ENCODE measurements at regions not wholly inside any gene's neighbourhood (a gene's known extent, or its start where the extent isn't known, plus 50 kb on each side); places are given as distances from the start of the nearest gene placed in this dataset.

GRCh38 chr18:22091341-22091740 is 78.0 kb upstream of the GATA6 start:
- H3K27me3 ChIP-seq = no peaks in the 10 kb centered on the region

GRCh38 chr18:22093731-22094357 is 75.5 kb upstream of the GATA6 start:
- DNase-seq = no peak
- Histone ChIP-seq H3K36me3 (no peaks in the 10 kb centered on the region), H3K27me3 (no peaks in the 10 kb centered on the region), H3K4me1 (no peaks in the 10 kb centered on the region), H3K9me3 (no peaks in the 10 kb centered on the region), H3K4me3 (ENCODE audit: low read depth, low read length) (no peak overlapping the region)
- TF ChIP-seq CTCF (IDR thresholded peaks at IDR 0.05; ENCODE audit: low read depth, low read length) = no peak

More at GRCh38 chr18:22091341-22091740, 78.0 kb upstream of the GATA6 start:
- no peaks in the 10 kb centered on the region for H3K36me3 ChIP-seq
- no peaks in the 10 kb centered on the region for H3K9me3 ChIP-seq
- no peak for DNase-seq
- no peak overlapping the region for H3K4me3 ChIP-seq (ENCODE audit: low read depth, low read length)
- no peaks in the 10 kb centered on the region for H3K4me1 ChIP-seq
- no peak for TF ChIP-seq CTCF (IDR thresholded peaks at IDR 0.05; ENCODE audit: low read depth, low read length)

GRCh38 chr18:22094358-22094734 is 75.0 kb upstream of the GATA6 start:
- no peaks in the 10 kb centered on the region for H3K4me1 ChIP-seq
- no peak for TF ChIP-seq CTCF (IDR thresholded peaks at IDR 0.05; ENCODE audit: low read depth, low read length)
- no peak for DNase-seq
- no peaks in the 10 kb centered on the region for H3K36me3 ChIP-seq
- H3K9me3 ChIP-seq = no peaks in the 10 kb centered on the region
- H3K27me3 ChIP-seq = no peaks in the 10 kb centered on the region
- H3K4me3 ChIP-seq (ENCODE audit: low read depth, low read length) = no peak overlapping the region

GRCh38 chr18:22098563-22098989 is 70.8 kb upstream of the GATA6 start:
- no peak for TF ChIP-seq CTCF (IDR thresholded peaks at IDR 0.05; ENCODE audit: low read depth, low read length)
- H3K9me3 ChIP-seq = no peaks in the 10 kb centered on the region
- H3K36me3 ChIP-seq = no peaks in the 10 kb centered on the region
- H3K4me3 ChIP-seq (ENCODE audit: low read depth, low read length) = no peak overlapping the region
- no peak for DNase-seq
- no peaks in the 10 kb centered on the region for H3K4me1 ChIP-seq
- no peaks in the 10 kb centered on the region for H3K27me3 ChIP-seq

- Histone ChIP-seq H3K27me3 (no peaks in the 10 kb centered on the region), H3K4me3 (ENCODE audit: low read depth, low read length) (no peak overlapping the region), H3K36me3 (no peaks in the 10 kb centered on the region), H3K4me1 (no peaks in the 10 kb centered on the region), H3K9me3 (no peaks in the 10 kb centered on the region)
- no peak for DNase-seq
- no peak for TF ChIP-seq CTCF (IDR thresholded peaks at IDR 0.05; ENCODE audit: low read depth, low read length)
These were observed 69.5 kb upstream of the GATA6 start for GRCh38 chr18:22099925-22100324.

- DNase-seq = no peak
- no peaks in the 10 kb centered on the region for H3K27me3 ChIP-seq
- no peak overlapping the region for H3K4me3 ChIP-seq (ENCODE audit: low read depth, low read length)
- no peaks in the 10 kb centered on the region for H3K36me3 ChIP-seq
- no peak for TF ChIP-seq CTCF (IDR thresholded peaks at IDR 0.05; ENCODE audit: low read depth, low read length)
- no peaks in the 10 kb centered on the region for H3K4me1 ChIP-seq
- H3K9me3 ChIP-seq = no peaks in the 10 kb centered on the region
These were observed 67.7 kb upstream of the GATA6 start for GRCh38 chr18:22101731-22102130.
